GM20431 (cell line): ENCODE measurements at regions not wholly inside any gene's neighbourhood (a gene's known extent, or its start where the extent isn't known, plus 50 kb on each side); places are given as distances from the start of the nearest gene placed in this dataset.
"Not testable (repeated sequence)": the region's sequence is repeated elsewhere in the genome, so short reads cannot be mapped to it uniquely, and the experiment has no call there.

Experiments used
- in situ Hi-C: fragments of 300-500 bp; cut with MseI, MboI; formaldehyde crosslinking; loops from one replicate; pipeline ENCODE4 v1.15.0; 2020; ENCODE audit warnings: low sequenced_read_pairs; ENCODE audit not compliant: unreplicated experiment

GRCh38 chr1:194919146-194919545 lies 1689.1 kb downstream of the KCNT2 start:
- in situ Hi-C loops, result no loop called here

GRCh38 chr1:194917769-194918168 lies 1690.5 kb downstream of the KCNT2 start:
- in situ Hi-C loops, result no loop called here

- in situ Hi-C loops, result no loop called here
Observed at GRCh38 chr1:194908643-194909042, 1699.6 kb downstream of the KCNT2 start.

GRCh38 chr1:194903524-194903923 lies 1704.7 kb downstream of the KCNT2 start:
- in situ Hi-C loops, result no loop called here

- in situ Hi-C loops, result no loop called here
Observed at GRCh38 chr1:194889310-194889709, 1702.9 kb upstream of the B3GALT2 start.

- in situ Hi-C loops, result no loop called here
Observed at GRCh38 chr1:194870860-194871259, 1684.4 kb upstream of the B3GALT2 start.

GRCh38 chr1:194866153-194866552 lies 1679.7 kb upstream of the B3GALT2 start:
- in situ Hi-C loops, result no loop called here

GRCh38 chr1:194865383-194865782 lies 1679.0 kb upstream of the B3GALT2 start:
- in situ Hi-C loops, result no loop called here

- in situ Hi-C loops, result no loop called here
Observed at GRCh38 chr1:194862129-194862528, 1675.7 kb upstream of the B3GALT2 start.

GRCh38 chr1:194860248-194861201 lies 1674.1 kb upstream of the B3GALT2 start:
- in situ Hi-C loops, result no loop called here

GRCh38 chr1:194859481-194860154 lies 1673.2 kb upstream of the B3GALT2 start:
- in situ Hi-C loops, result not testable (repeated sequence)

- in situ Hi-C loops, result not testable (repeated sequence)
Observed at GRCh38 chr1:194858811-194859480, 1672.5 kb upstream of the B3GALT2 start.

GRCh38 chr1:194857413-194857812 lies 1671.0 kb upstream of the B3GALT2 start:
- in situ Hi-C loops, result no loop called here

GRCh38 chr1:194848846-194849245 lies 1662.4 kb upstream of the B3GALT2 start:
- in situ Hi-C loops, result no loop called here

GRCh38 chr1:194846488-194846887 lies 1660.1 kb upstream of the B3GALT2 start:
- in situ Hi-C loops, result no loop called here

- in situ Hi-C loops, result no loop called here
Observed at GRCh38 chr1:194843077-194843476, 1656.7 kb upstream of the B3GALT2 start.

- in situ Hi-C loops, result no loop called here
Observed at GRCh38 chr1:194833111-194833510, 1646.7 kb upstream of the B3GALT2 start.

- in situ Hi-C loops, result not testable (repeated sequence)
Observed at GRCh38 chr1:194831595-194831994, 1645.2 kb upstream of the B3GALT2 start.

- in situ Hi-C loops, result no loop called here
Observed at GRCh38 chr1:194830387-194830786, 1644.0 kb upstream of the B3GALT2 start.

GRCh38 chr1:194829492-194829891 lies 1643.1 kb upstream of the B3GALT2 start:
- in situ Hi-C loops, result no loop called here

GRCh38 chr1:194825382-194825781 lies 1639.0 kb upstream of the B3GALT2 start:
- in situ Hi-C loops, result no loop called here
